ENCODE measurements at regions not wholly inside any gene's neighbourhood (a gene's known extent, or its start where the extent isn't known, plus 50 kb on each side); places are given as distances from the start of the nearest gene placed in this dataset.

- Histone ChIP-seq H3K4me3 (no peak overlapping the region), H3K4me1 (replicated peaks in 1 of 2) (peaks cover 5 to 7% of the 10 kb centered on the region in 2 donors), H3K27ac (no peak overlapping the region)
- in situ Hi-C loops (cut with MboI; ENCODE audit: low pct_unique_long_range_greater_than_20kb in 2 of 9, low sequenced_read_pairs in 9 of 9, unreplicated experiment in 9 of 9): no loop called here
- ATAC-seq (replicated peaks in 6 of 8): peak in 2 of 8 experiments; percentile 38 to 52
- WGBS, 10 experiments: 70 to 100% (median 95%) methylated on average over 1 to 4 of the region's 4 CpGs; no CpG with 5 or more reads in 1 of the 10 experiments
These were observed 178.3 kb downstream of the CNTN3 start for GRCh38 chr3:74436184-74436583.

- Histone ChIP-seq H3K4me1 (replicated peaks in 1 of 2) (peaks cover 5 to 7% of the 10 kb centered on the region in 2 donors), H3K4me3 (no peak overlapping the region), H3K27ac (no peak overlapping the region)
- 33 to 94% (median 62%) methylated on average over 1 to 3 of the region's 3 CpGs; no CpG with 5 or more reads in 1 of the 10 experiments for whole genome bisulfite sequencing, 10 experiments
- peak in 4 of 8 experiments; percentile 43 to 76 (median 58) for ATAC-seq (replicated peaks in 6 of 8)
- in situ Hi-C loops (cut with MboI; ENCODE audit: low pct_unique_long_range_greater_than_20kb in 2 of 9, low sequenced_read_pairs in 9 of 9, unreplicated experiment in 9 of 9): no loop called here
These were observed 178.8 kb downstream of the CNTN3 start for GRCh38 chr3:74435631-74436030.

GRCh38 chr3:74434406-74434805, 180.1 kb downstream of the CNTN3 start:
- WGBS, 10 experiments: 0 to 74% (median 66%) methylated on average over 1 to 2 of the region's 2 CpGs; no CpG with 5 or more reads in 2 of the 10 experiments
- ATAC-seq (replicated peaks in 6 of 8): no peak
- H3K4me1 ChIP-seq (replicated peaks in 1 of 2): peaks cover 5 to 7% of the 10 kb centered on the region in 2 donors
- H3K4me3 ChIP-seq: no peak overlapping the region
- in situ Hi-C loops (cut with MboI; ENCODE audit: low pct_unique_long_range_greater_than_20kb in 2 of 9, low sequenced_read_pairs in 9 of 9, unreplicated experiment in 9 of 9): no loop called here
- no peak overlapping the region for H3K27ac ChIP-seq

- no peak overlapping the region for H3K4me3 ChIP-seq
- WGBS, 10 experiments: 0 to 100% (median 97%) methylated on average over 1 to 2 of the region's 2 CpGs
- H3K4me1 ChIP-seq (replicated peaks in 1 of 2): no peaks in the 10 kb centered on the region
- no peak overlapping the region for H3K27ac ChIP-seq
- no peak for ATAC-seq (replicated peaks in 6 of 8)
- in situ Hi-C loops (cut with MboI; ENCODE audit: low pct_unique_long_range_greater_than_20kb in 2 of 9, low sequenced_read_pairs in 9 of 9, unreplicated experiment in 9 of 9): no loop called here
These were observed 187.9 kb downstream of the CNTN3 start for GRCh38 chr3:74426571-74426970.

GRCh38 chr3:74423867-74424266, 190.6 kb downstream of the CNTN3 start:
- Histone ChIP-seq H3K27ac (no peak overlapping the region), H3K4me1 (replicated peaks in 1 of 2) (no peaks in the 10 kb centered on the region), H3K4me3 (no peak overlapping the region)
- no peak for ATAC-seq (replicated peaks in 6 of 8)
- WGBS, 10 experiments: 0 to 100% (median 33%) methylated on average over 1 to 2 of the region's 2 CpGs; no CpG with 5 or more reads in 3 of the 10 experiments
- in situ Hi-C loops (cut with MboI; ENCODE audit: low pct_unique_long_range_greater_than_20kb in 2 of 9, low sequenced_read_pairs in 9 of 9, unreplicated experiment in 9 of 9): no loop called here

GRCh38 chr3:74420538-74421124, 193.8 kb downstream of the CNTN3 start:
- in situ Hi-C loops (cut with MboI; ENCODE audit: low pct_unique_long_range_greater_than_20kb in 2 of 9, low sequenced_read_pairs in 9 of 9, unreplicated experiment in 9 of 9): no loop called here
- Histone ChIP-seq H3K4me3 (no peak overlapping the region), H3K27ac (no peak overlapping the region), H3K4me1 (replicated peaks in 1 of 2) (no peaks in the 10 kb centered on the region)
- peak in 1 of 8 experiments; percentile 34 for ATAC-seq (replicated peaks in 6 of 8)
- 0 to 86% (median 75%) methylated on average over 1 to 2 of the region's 2 CpGs; no CpG with 5 or more reads in 3 of the 10 experiments for WGBS, 10 experiments

- no peak for ATAC-seq (replicated peaks in 6 of 8)
- no peak overlapping the region for H3K27ac ChIP-seq
- in situ Hi-C loops (cut with MboI; ENCODE audit: low pct_unique_long_range_greater_than_20kb in 2 of 9, low sequenced_read_pairs in 9 of 9, unreplicated experiment in 9 of 9): no loop called here
- 33 to 100% (median 80%) methylated on average over 1 to 3 of the region's 3 CpGs; no CpG with 5 or more reads in 3 of the 10 experiments for WGBS, 10 experiments
- no peaks in the 10 kb centered on the region for H3K4me1 ChIP-seq (replicated peaks in 1 of 2)
- no peak overlapping the region for H3K4me3 ChIP-seq
These were observed 198.7 kb downstream of the CNTN3 start for GRCh38 chr3:74415731-74416130.

GRCh38 chr3:74413547-74414241, 200.8 kb downstream of the CNTN3 start:
- no peaks in the 10 kb centered on the region for H3K4me1 ChIP-seq (replicated peaks in 1 of 2)
- WGBS, 10 experiments: 0 to 100% (median 40%) methylated on average over 1 to 3 of the region's 3 CpGs; no CpG with 5 or more reads in 1 of the 10 experiments
- no peak overlapping the region for H3K27ac ChIP-seq
- in situ Hi-C loops (cut with MboI; ENCODE audit: low pct_unique_long_range_greater_than_20kb in 2 of 9, low sequenced_read_pairs in 9 of 9, unreplicated experiment in 9 of 9): no loop called here
- no peak for ATAC-seq (replicated peaks in 6 of 8)
- no peak overlapping the region for H3K4me3 ChIP-seq

GRCh38 chr3:74410276-74410941, 204.1 kb downstream of the CNTN3 start:
- Histone ChIP-seq H3K4me3 (no peak overlapping the region), H3K27ac (no peak overlapping the region), H3K4me1 (replicated peaks in 1 of 2) (no peaks in the 10 kb centered on the region)
- in situ Hi-C loops (cut with MboI; ENCODE audit: low pct_unique_long_range_greater_than_20kb in 2 of 9, low sequenced_read_pairs in 9 of 9, unreplicated experiment in 9 of 9): no loop called here
- peak in 1 of 8 experiments; percentile 49 for ATAC-seq (replicated peaks in 6 of 8)
- WGBS, 10 experiments: 60 to 100% (median 80%) methylated on average over 1 to 2 of the region's 2 CpGs; no CpG with 5 or more reads in 2 of the 10 experiments

- Histone ChIP-seq H3K4me1 (replicated peaks in 1 of 2) (no peaks in the 10 kb centered on the region), H3K4me3 (no peak overlapping the region), H3K27ac (no peak overlapping the region)
- in situ Hi-C loops (cut with MboI; ENCODE audit: low pct_unique_long_range_greater_than_20kb in 2 of 9, low sequenced_read_pairs in 9 of 9, unreplicated experiment in 9 of 9): no loop called here
- ATAC-seq (replicated peaks in 6 of 8): no peak
These were observed 205.4 kb downstream of the CNTN3 start for GRCh38 chr3:74409066-74409465.

GRCh38 chr3:74403307-74403706, 211.2 kb downstream of the CNTN3 start:
- in situ Hi-C loops (cut with MboI; ENCODE audit: low pct_unique_long_range_greater_than_20kb in 2 of 9, low sequenced_read_pairs in 9 of 9, unreplicated experiment in 9 of 9): no loop called here
- Histone ChIP-seq H3K27ac (no peak overlapping the region), H3K4me3 (no peak overlapping the region), H3K4me1 (replicated peaks in 1 of 2) (no peaks in the 10 kb centered on the region)
- WGBS, 10 experiments: 17 to 95% (median 77%) methylated on average over 1 to 2 of the region's 2 CpGs
- no peak for ATAC-seq (replicated peaks in 6 of 8)

- Histone ChIP-seq H3K4me1 (replicated peaks in 1 of 2) (no peaks in the 10 kb centered on the region), H3K4me3 (no peak overlapping the region), H3K27ac (no peak overlapping the region)
- in situ Hi-C loops (cut with MboI; ENCODE audit: low pct_unique_long_range_greater_than_20kb in 2 of 9, low sequenced_read_pairs in 9 of 9, unreplicated experiment in 9 of 9): no loop called here
- WGBS, 10 experiments: 0 to 100% (median 48%) methylated on average over 1 to 3 of the region's 3 CpGs
- ATAC-seq (replicated peaks in 6 of 8): no peak
These were observed 211.6 kb downstream of the CNTN3 start for GRCh38 chr3:74402821-74403220.

- no peak overlapping the region for H3K4me3 ChIP-seq
- in situ Hi-C loops (cut with MboI; ENCODE audit: low pct_unique_long_range_greater_than_20kb in 2 of 9, low sequenced_read_pairs in 9 of 9, unreplicated experiment in 9 of 9): no loop called here
- peaks cover 0 to 2% of the 10 kb centered on the region in 2 donors for H3K4me1 ChIP-seq (replicated peaks in 1 of 2)
- ATAC-seq (replicated peaks in 6 of 8): no peak
- H3K27ac ChIP-seq: no peak overlapping the region
- 40 to 100% (median 62%) methylated on average over 1 to 3 of the region's 3 CpGs for WGBS, 10 experiments
These were observed 221.0 kb downstream of the CNTN3 start for GRCh38 chr3:74393426-74393825.
